ENCODE measurements at regions not wholly inside any gene's neighbourhood (a gene's known extent, or its start where the extent isn't known, plus 50 kb on each side); places are given as distances from the start of the nearest gene placed in this dataset.
"Not testable (repeated sequence)": the region's sequence is repeated elsewhere in the genome, so short reads cannot be mapped to it uniquely, and the experiment has no call there.

DNA sequence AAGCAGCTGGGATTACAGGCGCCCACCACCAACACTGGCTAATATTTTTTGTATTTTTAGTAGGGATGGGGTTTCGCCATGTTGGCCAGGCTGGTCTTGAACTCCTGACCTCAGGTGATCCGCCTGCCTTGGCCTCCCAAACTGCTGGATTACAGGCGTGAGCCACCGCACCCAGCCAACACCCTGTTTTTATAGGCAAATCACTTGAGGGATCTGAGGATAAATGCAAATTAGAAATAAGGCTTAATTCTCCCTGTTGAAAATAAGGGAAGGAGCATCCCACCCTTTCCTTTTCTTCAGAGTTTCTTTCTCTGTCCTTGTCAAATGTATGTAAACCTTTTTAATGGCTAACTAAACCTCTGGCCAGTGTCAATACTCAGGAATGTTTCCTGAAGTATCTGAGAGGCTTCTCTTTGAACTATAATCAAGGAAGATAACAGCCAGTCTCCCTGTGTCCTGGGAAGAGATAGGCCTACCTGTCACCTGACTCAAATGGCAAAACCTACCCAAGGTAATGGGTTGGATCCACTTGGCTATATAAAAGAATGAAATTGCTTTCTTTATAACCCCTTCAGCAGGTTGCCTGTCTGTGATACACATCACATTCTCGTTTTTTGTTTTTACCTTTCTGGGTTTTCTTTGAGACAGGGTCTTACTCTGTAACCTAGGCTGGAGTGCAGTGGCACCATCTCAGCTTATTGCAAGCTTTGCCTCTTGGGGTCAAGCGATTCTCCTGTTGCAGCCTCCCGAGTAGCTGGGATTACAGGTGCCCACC is 64.5 kb upstream of the TNFAIP3 start:
- DNase-seq (ENCODE audit: low read depth): no peak

DNA sequence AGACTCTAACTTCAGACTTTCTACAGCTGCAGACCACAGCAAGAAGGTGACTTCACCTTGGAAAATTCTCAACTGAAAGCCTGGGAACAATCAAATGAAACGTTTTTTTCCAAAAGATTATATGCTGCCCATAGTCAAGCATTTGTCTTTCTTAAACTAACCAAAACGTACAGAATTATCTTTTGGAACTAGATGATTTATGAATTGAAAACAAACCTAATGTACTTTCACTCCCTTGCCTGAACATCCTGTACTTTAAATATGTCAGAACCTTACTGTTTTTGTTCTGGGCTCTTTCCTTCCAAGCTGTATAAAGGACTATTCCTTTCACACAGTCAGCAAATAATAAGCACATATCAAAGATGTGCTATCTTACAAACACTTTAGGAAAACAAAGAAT is 62.4 kb upstream of the TNFAIP3 start:
- DNase-seq (ENCODE audit: low read depth): no peak

DNA sequence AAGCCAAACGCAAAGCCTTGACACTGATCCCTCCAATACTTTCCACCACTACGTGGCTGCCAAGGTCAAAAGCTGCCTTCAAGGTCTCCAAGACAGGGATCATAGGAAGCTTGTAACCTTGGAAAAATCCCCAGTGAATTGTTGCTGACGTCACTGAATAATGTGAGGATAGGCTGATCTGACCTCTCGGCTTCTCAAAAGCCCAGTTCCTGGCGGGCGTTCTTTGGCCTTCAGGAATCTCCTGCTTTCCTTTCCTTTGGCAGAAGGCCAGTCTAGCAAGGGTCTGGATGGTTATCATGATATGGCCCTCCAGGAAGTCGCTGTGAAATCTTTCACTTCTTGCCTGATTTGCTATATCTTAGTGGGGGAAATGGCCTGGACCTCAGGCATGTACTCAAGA is 61.4 kb upstream of the TNFAIP3 start:
- no peak for DNase-seq (ENCODE audit: low read depth)

DNA sequence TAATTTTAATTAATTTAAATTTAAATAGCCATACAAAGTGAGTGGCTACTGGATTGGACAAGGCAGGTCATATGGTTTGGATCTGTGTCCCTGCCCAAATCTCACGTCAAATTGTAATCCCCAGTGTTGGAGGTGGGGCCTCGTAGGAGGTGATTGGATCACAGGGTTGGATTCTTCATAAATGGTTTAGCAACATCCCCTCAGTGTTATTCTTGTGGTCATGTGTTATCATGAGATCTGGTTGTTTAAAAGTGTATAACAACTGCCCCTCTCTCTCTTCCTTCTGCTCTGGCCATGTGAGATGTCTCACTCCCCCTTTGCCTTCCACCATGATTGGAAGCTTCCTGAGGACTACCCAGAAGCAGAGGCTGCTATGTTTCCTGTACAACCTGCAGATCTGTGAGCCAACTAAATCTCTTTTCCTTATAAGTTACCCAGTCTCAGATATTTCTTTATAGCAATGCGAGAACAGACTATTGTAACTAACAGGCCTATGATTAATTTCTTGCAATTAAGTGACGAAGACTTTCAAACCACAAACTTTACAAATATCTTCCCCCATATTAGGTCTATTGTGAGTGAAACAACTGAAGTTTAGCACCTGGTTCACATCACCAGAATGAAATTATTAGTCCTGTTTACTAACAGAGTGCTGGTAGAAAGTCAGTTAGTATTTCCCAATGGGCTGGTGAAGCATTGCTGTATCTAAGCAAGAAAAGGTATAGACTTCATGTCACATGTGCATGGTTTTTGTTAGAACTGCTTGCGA is 60.0 kb upstream of the TNFAIP3 start:
- DNase-seq (ENCODE audit: low read depth): no peak

DNA sequence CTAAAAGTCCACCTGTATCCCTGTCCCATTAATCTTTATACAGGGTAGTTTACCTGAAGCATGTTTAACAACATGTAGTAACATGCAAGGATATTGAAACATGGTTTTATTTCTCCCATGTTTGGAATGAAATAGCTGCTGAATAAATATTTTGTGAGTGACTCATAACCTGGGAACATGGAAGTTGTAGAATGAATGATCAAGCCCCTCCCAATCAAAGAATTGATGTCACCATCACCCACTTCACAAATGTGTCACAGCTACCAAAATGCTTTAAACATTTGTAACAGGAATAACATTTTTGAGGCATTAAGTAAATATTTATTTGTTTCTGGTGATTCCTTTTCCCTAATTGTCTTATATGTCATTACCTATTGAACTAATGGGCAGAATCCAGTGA is 58.9 kb upstream of the TNFAIP3 start:
- peak; percentile 86 for DNase-seq (ENCODE audit: low read depth)

DNA sequence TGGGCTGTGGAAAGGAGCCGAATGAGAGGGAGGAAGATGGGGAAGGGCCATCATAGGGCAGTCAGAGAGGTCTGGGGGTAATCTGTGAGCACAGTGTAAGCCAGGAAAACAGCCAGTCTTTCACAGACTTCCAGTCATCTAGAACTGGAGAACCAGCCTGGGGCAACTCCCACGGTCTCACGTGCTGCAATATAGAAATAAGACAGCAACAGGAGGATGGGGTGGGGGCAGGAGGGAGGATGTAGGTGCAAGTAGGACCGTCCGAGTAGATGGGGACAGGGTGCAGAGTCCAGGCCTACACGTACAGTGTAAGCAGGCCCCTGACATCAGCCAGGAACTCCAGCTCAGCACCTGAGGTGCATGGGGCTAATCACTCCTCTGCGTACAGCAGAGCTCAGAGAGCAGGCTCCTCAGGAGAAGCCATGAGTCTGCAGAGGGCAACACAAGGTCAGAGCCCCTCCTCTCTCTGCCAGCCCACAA is 58.2 kb upstream of the TNFAIP3 start:
- no peak for DNase-seq (ENCODE audit: low read depth)

DNA sequence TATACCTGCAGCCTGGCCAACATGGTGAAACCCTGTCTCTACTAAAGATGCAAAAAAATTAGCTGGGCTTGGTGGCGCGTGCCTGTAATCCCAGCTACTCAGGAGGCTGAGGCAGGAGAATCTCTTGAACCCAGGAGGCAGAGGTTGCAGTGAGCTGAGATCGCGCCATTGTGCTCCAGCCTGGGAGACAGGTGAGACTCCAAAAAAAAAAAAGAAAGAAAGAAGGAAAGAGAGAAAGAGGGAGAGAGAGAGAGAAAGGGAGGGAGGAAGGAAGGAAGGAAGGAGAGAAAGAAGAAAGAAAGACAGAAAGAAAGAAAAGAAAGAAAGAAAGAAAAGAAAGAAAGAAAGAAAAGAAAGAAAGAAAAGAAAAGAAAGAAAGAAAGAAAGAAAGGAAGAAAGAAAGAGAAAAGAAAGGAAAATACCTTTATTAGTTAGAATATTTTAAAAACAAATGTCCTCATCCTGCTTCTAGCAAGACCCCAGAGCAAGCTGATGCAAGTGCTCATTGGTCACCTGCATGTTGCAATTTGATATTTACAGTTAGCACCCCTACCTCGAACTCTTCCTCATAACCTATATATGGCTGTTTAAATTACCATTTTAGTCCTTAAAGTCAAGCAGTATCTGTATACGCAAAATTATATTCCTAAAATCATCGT is 57.0 kb upstream of the TNFAIP3 start:
- DNase-seq (ENCODE audit: low read depth): not testable (repeated sequence)

DNA sequence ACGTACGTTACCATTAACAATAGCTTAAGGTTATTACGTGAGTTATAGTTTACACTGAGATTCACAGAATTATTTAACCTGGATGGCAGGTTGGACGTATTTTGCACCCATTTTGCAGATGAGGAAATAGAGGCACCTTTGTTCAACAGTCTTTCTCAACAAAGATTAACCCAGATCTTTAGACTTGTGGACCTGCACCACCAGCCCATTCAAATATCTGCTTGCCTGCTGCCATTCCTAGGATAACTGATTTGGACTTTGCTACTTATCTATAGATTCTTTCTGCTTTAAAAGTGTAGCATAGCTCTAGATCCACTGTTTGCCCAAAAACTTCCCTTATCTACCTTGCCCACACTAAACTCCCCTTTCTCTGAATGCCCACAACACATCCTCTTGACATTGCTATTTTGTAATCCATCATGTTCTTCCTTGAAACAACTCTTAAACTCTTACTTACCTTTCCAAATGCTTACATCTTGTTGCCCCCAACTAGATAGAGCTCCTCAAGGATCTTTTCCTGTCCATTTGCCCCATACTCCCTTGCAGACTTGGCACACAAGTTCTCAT is 56.4 kb upstream of the TNFAIP3 start:
- DNase-seq (ENCODE audit: low read depth): no peak

DNA sequence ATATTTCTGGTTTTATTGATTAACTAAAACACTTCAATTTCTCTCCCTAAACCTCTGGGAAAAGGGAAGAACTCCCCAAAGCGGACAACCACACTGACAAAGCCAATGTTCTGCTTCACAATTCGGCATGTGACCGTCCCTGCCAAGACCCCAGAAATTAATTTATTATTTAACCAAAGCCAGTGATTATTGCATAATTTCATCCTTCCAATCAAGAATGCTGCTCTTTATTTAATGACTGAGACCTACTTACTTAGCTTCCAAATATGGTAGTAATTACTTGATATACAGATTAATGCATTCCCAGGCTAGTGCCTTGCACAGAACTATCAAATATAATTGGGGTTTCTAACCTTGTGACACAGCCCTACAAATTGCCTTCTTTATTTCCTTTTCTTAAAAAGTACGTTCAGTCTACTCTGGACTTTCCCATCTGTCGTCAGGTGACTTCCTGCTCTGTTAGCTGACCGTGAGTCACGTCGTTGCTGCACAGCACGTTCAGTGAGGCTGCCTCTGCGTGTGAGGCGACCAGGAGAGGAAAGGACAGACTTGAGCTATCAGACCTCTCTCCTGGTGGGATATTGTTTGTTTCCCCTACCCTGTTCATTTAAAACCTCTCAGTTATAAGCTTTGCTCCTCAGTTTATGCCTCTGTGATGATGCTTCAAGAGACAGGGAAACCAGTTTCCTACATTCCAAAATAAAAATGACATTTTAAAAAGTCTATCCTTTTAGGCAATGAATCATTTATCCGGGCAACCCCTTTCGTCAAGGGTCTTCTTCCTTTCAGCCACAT is 55.7 kb upstream of the TNFAIP3 start:
- peak; percentile 93 for DNase-seq (ENCODE audit: low read depth)

DNA sequence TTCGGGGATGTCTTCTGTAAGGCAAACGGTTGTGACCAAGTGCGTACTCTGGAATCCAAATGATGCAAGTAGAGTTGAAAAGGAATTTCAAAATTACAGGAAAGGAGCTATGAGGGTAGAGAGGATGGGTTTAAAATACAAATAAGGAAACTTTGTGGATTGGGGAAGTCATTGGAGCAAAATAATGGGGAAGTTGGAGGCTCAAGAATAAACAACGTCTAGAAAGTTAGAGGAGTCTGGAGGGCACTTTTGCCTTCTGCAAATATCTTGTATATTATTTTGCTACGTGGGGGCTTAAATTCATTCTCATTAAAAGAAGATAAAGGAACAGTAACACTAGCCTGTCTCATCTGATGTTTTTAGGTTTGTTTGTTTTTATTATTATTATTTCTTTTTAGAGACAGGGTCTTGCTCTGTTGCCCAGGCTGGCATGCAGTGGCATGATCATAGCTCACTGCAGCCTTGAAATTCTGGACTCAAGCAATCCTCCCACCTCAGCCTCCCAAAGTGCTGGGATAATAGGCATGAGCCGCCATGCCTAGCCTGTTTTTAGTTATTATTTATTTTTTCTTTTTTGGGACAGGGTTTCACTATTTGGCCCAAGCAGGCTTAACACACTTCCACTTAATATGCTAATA is 55.0 kb upstream of the TNFAIP3 start:
- no peak for DNase-seq (ENCODE audit: low read depth)

DNA sequence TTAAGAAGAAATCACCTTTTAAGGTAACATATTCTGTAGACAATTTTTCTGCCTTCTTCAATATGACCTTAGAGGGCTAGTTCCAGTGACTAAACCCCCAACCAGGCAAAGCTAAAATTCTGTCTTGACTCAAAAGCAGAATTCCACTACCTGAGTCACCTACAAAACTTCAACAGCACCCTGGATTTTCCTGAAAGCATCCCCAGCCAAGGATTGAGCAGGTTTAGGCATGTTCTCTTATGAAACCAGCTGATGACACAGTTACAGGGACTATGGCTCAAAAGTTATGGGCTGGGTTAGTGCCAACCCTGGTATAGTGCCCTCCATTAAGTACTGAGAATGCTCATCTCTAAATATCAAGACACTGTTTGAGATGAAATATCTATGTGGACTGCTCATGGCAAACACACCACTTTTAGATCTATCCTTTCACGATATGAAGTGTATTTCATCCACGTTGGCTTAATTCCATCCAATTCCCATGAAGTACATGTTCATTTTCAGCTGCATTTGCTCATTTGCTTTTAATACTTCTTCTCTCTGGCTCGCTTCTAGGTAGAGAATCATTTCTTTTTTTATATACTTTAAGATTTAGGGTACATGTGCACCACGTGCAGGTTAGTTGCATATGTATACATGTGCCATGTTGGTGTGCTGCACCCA is 53.6 kb upstream of the TNFAIP3 start:
- peak; percentile 57 for DNase-seq (ENCODE audit: low read depth)

DNA sequence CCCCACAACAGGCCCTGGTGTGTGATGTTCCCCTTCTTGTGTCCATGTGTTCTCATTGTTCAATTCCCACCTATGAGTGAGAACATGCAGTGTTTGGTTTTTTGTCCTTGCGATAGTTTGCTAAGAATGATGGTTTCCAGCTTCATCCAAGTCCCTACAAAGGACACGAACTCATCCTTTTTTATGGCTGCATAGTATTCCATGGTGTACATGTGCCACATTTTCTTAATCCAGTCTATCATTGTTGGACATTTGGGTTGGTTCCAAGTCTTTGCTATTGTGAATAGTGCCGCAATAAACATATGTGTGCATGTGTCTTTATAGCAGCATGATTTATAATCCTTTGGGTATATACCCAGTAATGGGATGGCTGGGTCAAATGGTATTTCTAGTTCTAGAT is 53.0 kb upstream of the TNFAIP3 start:
- not testable (repeated sequence) for DNase-seq (ENCODE audit: low read depth)

DNA sequence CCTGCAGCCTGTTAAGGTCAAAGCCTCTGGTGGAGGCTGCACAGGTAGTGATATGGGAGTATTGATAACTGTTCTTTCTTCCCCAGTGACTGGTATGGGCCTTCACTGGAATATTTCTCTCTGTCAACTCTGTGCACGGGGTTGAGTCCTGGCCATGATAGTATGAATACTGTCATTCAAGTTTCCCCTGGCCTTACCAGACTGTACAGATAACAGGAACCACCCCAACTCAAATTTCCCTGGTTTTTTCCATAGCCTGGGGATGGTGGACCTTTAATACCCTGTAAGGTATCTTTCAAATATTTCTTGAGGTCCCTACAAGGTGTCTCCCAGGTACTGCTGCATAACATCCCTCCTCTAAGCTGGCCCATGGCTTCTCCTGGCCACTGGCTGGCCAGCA is 51.4 kb upstream of the TNFAIP3 start:
- no peak for DNase-seq (ENCODE audit: low read depth)

DNA sequence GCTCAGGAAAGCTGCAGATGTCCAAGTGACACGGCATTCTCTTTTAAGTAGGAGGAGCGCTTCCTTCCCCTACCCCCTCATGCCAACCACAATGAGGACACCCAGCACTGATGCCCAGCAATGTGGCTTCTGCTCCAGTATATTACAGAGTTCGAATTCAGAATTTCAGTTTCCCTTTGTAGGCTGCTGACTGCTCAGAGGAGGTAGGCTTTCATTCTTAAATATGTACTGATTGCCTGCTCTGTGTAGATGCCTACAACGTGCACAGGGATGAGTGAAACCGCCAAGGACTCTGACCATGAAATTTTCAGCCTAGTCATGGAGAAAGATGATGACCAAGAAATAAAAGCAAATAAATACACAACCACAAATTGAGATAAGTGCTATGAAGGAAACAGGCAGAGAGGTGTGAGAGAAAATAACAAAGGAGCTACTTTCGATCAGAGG is 50.9 kb upstream of the TNFAIP3 start:
- no peak for DNase-seq (ENCODE audit: low read depth)

DNA sequence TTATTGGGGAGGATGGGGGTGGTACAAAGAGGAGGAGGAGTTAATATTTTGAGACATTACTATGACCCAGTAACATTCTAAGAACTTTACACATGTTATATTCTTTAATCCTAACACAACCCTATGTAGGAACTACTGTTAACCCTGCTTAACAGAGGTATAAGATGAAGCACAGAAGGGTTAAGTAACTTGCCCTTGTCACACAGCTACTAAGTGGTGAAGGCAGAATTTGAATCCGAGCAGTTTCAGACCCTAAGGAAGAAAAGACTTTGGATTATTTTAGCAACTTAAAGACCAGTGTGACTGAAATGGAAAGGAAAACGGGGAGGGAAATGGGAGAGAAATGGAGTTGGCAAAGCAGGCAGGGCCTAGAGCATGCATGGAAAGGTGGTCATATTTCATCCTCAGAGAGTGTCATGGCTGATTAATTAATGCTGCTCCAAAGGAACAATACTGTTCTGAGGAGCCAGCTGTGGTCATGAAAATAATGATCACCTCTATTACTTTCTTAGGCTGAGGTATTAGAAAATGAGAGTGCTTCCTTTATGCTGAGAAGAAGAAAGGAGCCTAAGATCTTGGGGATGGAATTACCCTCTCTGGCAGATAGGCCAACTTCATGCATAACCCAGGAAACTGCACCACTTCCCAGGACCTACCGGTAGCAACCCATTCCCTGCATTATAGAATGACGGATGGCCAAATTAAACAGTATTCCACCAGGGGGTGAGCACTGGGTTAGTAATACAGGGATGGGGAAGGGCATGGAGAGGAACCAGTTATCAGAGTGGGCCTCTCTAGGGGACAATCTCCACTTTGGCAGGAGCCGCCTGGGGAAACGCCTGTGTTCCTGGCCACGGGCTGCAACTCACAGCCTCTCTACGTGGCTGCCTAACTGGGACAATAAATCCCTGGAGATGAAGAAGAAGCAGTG is 50.1 kb upstream of the TNFAIP3 start:
- DNase-seq (ENCODE audit: low read depth): no peak
